GM20000 (cell line): ENCODE measurements at regions not wholly inside any gene's neighbourhood (a gene's known extent, or its start where the extent isn't known, plus 50 kb on each side); places are given as distances from the start of the nearest gene placed in this dataset.

Source experiments
- DNase-seq: peaks from one replicate; pipeline ENCODE4 v3.0.0; 2012; ENCODE audit warnings: low spot score
- CTCF ChIP-seq: IDR thresholded peaks from 2 replicates; pipeline ENCODE4 v1.5.1; 2012; ENCODE audit warnings: mild to moderate bottlenecking, control low read depth; ENCODE audit errors: extremely low read depth, missing control alignments

GRCh38 chr1:83508485-83509151 is 490.3 kb downstream of the TTLL7 start:
- no peak for TF ChIP-seq CTCF

GRCh38 chr1:83505148-83505547 is 493.8 kb downstream of the TTLL7 start:
- TF ChIP-seq CTCF = no peak
- no peak for DNase-seq

More at GRCh38 chr1:83508485-83509151, 490.3 kb downstream of the TTLL7 start:
- peak; percentile 42 for DNase-seq

- no peak for DNase-seq
- no peak for TF ChIP-seq CTCF
These were observed 495.8 kb downstream of the TTLL7 start for GRCh38 chr1:83503153-83503552.

GRCh38 chr1:83500987-83501591 is 497.8 kb downstream of the TTLL7 start:
- TF ChIP-seq CTCF = no peak
- peak; percentile 25 for DNase-seq

GRCh38 chr1:83500531-83500930 is 498.4 kb downstream of the TTLL7 start:
- no peak for DNase-seq
- no peak for TF ChIP-seq CTCF

GRCh38 chr1:83499998-83500397 is 498.9 kb downstream of the TTLL7 start:
- no peak for TF ChIP-seq CTCF
- DNase-seq = no peak

- no peak for DNase-seq
- TF ChIP-seq CTCF = peak; percentile 37
These were observed 501.4 kb downstream of the TTLL7 start for GRCh38 chr1:83497563-83497962.
